ENCODE measurements at regions not wholly inside any gene's neighbourhood (a gene's known extent, or its start where the extent isn't known, plus 50 kb on each side); places are given as distances from the start of the nearest gene placed in this dataset.
"Not testable (repeated sequence)": the region's sequence is repeated elsewhere in the genome, so short reads cannot be mapped to it uniquely, and the experiment has no call there.

GRCh38 chr17:62196587-62196986, 131.5 kb upstream of the MED13 start:
- DNase-seq = not testable (repeated sequence)

GRCh38 chr17:62194401-62194800, 129.3 kb upstream of the MED13 start:
- no peak for DNase-seq

GRCh38 chr17:62193249-62193648, 128.2 kb upstream of the MED13 start:
- DNase-seq = no peak

- no peak for DNase-seq
These were observed 126.6 kb upstream of the MED13 start for GRCh38 chr17:62191390-62192361.

- DNase-seq = no peak
These were observed 124.3 kb upstream of the MED13 start for GRCh38 chr17:62189377-62189776.

GRCh38 chr17:62188713-62189112, 123.6 kb upstream of the MED13 start:
- no peak for DNase-seq

GRCh38 chr17:62187681-62188080, 122.6 kb upstream of the MED13 start:
- no peak for DNase-seq

GRCh38 chr17:62186841-62187240, 121.8 kb upstream of the MED13 start:
- no peak for DNase-seq

GRCh38 chr17:62180772-62181171, 115.7 kb upstream of the MED13 start:
- no peak for DNase-seq

- no peak for DNase-seq
These were observed 114.6 kb upstream of the MED13 start for GRCh38 chr17:62179525-62180161.

- no peak for DNase-seq
These were observed 113.5 kb upstream of the MED13 start for GRCh38 chr17:62178579-62178978.

- no peak for DNase-seq
These were observed 107.6 kb upstream of the MED13 start for GRCh38 chr17:62172492-62173291.

GRCh38 chr17:62167076-62167475, 102.0 kb upstream of the MED13 start:
- DNase-seq = no peak

GRCh38 chr17:62164747-62165722, 100.0 kb upstream of the MED13 start:
- peak; percentile 10 for DNase-seq

GRCh38 chr17:62163847-62164246, 98.8 kb upstream of the MED13 start:
- no peak for DNase-seq

GRCh38 chr17:62162898-62163297, 97.8 kb upstream of the MED13 start:
- DNase-seq = no peak

GRCh38 chr17:62161405-62162148, 96.5 kb upstream of the MED13 start:
- no peak for DNase-seq

- DNase-seq = no peak
These were observed 95.7 kb upstream of the MED13 start for GRCh38 chr17:62160816-62161215.

GRCh38 chr17:62159994-62160393, 94.9 kb upstream of the MED13 start:
- no peak for DNase-seq

GRCh38 chr17:62156949-62157348, 91.9 kb upstream of the MED13 start:
- no peak for DNase-seq

- DNase-seq = no peak
These were observed 89.8 kb upstream of the MED13 start for GRCh38 chr17:62154909-62155308.

All from CD4-positive, alpha-beta T cell treated with Interleukin-17A for 1 hour (primary cell).